ENCODE measurements at regions not wholly inside any gene's neighbourhood (a gene's known extent, or its start where the extent isn't known, plus 50 kb on each side); places are given as distances from the start of the nearest gene placed in this dataset.

GRCh38 chrX:44036336-44036735 lies 63.1 kb upstream of the NDP start:
- TF ChIP-seq JUN (IDR thresholded peaks at IDR 0.05; ENCODE audit: borderline replicate concordance, insufficient read depth, insufficient read length, low read depth) (no peak), POLR2AphosphoS5 (IDR thresholded peaks at IDR 0.05; ENCODE audit: insufficient read depth, low read depth, low read length) (no peak)
- TF ChIP-seq, protein P1, sequence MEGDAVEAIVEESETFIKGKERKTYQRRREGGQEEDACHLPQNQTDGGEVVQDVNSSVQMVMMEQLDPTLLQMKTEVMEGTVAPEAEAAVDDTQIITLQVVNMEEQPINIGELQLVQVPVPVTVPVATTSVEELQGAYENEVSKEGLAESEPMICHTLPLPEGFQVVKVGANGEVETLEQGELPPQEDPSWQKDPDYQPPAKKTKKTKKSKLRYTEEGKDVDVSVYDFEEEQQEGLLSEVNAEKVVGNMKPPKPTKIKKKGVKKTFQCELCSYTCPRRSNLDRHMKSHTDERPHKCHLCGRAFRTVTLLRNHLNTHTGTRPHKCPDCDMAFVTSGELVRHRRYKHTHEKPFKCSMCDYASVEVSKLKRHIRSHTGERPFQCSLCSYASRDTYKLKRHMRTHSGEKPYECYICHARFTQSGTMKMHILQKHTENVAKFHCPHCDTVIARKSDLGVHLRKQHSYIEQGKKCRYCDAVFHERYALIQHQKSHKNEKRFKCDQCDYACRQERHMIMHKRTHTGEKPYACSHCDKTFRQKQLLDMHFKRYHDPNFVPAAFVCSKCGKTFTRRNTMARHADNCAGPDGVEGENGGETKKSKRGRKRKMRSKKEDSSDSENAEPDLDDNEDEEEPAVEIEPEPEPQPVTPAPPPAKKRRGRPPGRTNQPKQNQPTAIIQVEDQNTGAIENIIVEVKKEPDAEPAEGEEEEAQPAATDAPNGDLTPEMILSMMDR (IDR thresholded peaks at IDR 0.05; ENCODE audit: extremely low read depth in 1 of 2, insufficient read depth in 1 of 2, low read depth in 1 of 2, low read length in 2 of 2): no peak
